H9 (cell line): ENCODE measurements at regions not wholly inside any gene's neighbourhood (a gene's known extent, or its start where the extent isn't known, plus 50 kb on each side); places are given as distances from the start of the nearest gene placed in this dataset.

Experiments used
- DNase-seq: peaks from one replicate; pipeline ENCODE4 v3.0.0-alpha.2; 2017
- H2AFZ ChIP-seq: one replicate; pipeline ENCODE4 v1.6.1; 2013; ENCODE audit warnings: mild to moderate bottlenecking, low read length, control low read depth, moderate library complexity
- H2AK5ac ChIP-seq: 2 replicates; pipeline ENCODE4 v1.6.1; 2013; ENCODE audit warnings: low read length, control low read depth, mixed read lengths; ENCODE audit not compliant: insufficient read length
- H2BK120ac ChIP-seq: one replicate; pipeline ENCODE4 v1.6.1; 2013; ENCODE audit warnings: low read depth, mild to moderate bottlenecking, low read length, control low read depth, inconsistent platforms; ENCODE audit not compliant: poor library complexity, severe bottlenecking
- H2BK12ac ChIP-seq: 2 replicates; pipeline ENCODE4 v1.6.1; 2013; ENCODE audit warnings: low read length, control low read depth, mixed read lengths, low read depth; ENCODE audit not compliant: insufficient read length
- H2BK15ac ChIP-seq: 2 replicates; pipeline ENCODE4 v1.6.1; 2013; ENCODE audit warnings: low read depth, low read length, control low read depth
- H2BK20ac ChIP-seq: one replicate; pipeline ENCODE4 v1.6.1; 2013; ENCODE audit warnings: low read depth, mild to moderate bottlenecking, low read length, control low read depth, inconsistent platforms; ENCODE audit not compliant: poor library complexity, severe bottlenecking
- H2BK5ac ChIP-seq: 2 replicates; pipeline ENCODE4 v1.6.1; 2013; ENCODE audit warnings: low read length, control low read depth, mixed read lengths; ENCODE audit not compliant: insufficient read length
- H3K14ac ChIP-seq: 2 replicates; pipeline ENCODE4 v1.6.1; 2013; ENCODE audit warnings: low read length, control low read depth; ENCODE audit not compliant: insufficient read depth
- H3K18ac ChIP-seq: 2 replicates; pipeline ENCODE4 v1.6.1; 2013; ENCODE audit warnings: low read depth, mild to moderate bottlenecking, mixed read lengths, low read length, control low read depth; ENCODE audit not compliant: insufficient read length
- H3K23ac ChIP-seq: 2 replicates; pipeline ENCODE4 v1.6.1; 2013; ENCODE audit warnings: low read length, control low read depth, mixed read lengths, low read depth; ENCODE audit not compliant: insufficient read length
- H3K23me2 ChIP-seq: 2 replicates; pipeline ENCODE4 v1.6.1; 2013; ENCODE audit warnings: low read depth, mild to moderate bottlenecking, mixed read lengths, low read length, control low read depth; ENCODE audit not compliant: insufficient read length, poor library complexity, severe bottlenecking
- H3K27ac ChIP-seq: 2 replicates; pipeline ENCODE4 v1.5.1; 2013; ENCODE audit warnings: low read length, control low read depth, mixed read lengths, low read depth; ENCODE audit not compliant: insufficient read length
- H3K27me3 ChIP-seq: 2 replicates; pipeline ENCODE4 v1.6.1; 2013; ENCODE audit warnings: low read length, control low read depth, inconsistent platforms; ENCODE audit not compliant: insufficient read depth
- H3K4ac ChIP-seq: 2 replicates; pipeline ENCODE4 v1.6.1; 2013; ENCODE audit warnings: low read depth, mild to moderate bottlenecking, control low read depth, inconsistent platforms, low read length, moderate library complexity
- H3K4me1 ChIP-seq: 2 replicates; pipeline ENCODE4 v1.6.1; 2013; ENCODE audit warnings: low read length, control low read depth, inconsistent platforms; ENCODE audit not compliant: insufficient read depth
- H3K4me2 ChIP-seq: 2 replicates; pipeline ENCODE4 v1.6.1; 2013; ENCODE audit warnings: low read length, control low read depth, mixed read lengths; ENCODE audit not compliant: insufficient read length, insufficient read depth
- H3K56ac ChIP-seq: 2 replicates; pipeline ENCODE4 v1.6.1; 2013; ENCODE audit warnings: low read depth, mild to moderate bottlenecking, mixed read lengths, low read length, control low read depth; ENCODE audit not compliant: insufficient read length
- H3K79me1 ChIP-seq: 2 replicates; pipeline ENCODE4 v1.6.1; 2013; ENCODE audit warnings: low read depth, mild to moderate bottlenecking, moderate library complexity, low read length, control low read depth, inconsistent platforms; ENCODE audit not compliant: insufficient read depth, poor library complexity, severe bottlenecking
- H3K79me2 ChIP-seq: 2 replicates; pipeline ENCODE4 v1.6.1; 2013; ENCODE audit warnings: low read length, control low read depth, inconsistent platforms; ENCODE audit not compliant: insufficient read depth
- H3K9ac ChIP-seq: 2 replicates; pipeline ENCODE4 v1.6.1; 2013; ENCODE audit warnings: low read length, control low read depth, mixed read lengths; ENCODE audit not compliant: insufficient read length; ENCODE audit errors: extremely low read depth
- H3K9me3 ChIP-seq: one replicate; pipeline ENCODE4 v1.6.1; 2013; ENCODE audit warnings: low read depth, low read length, inconsistent platforms; ENCODE audit not compliant: control insufficient read depth
- H3T11ph ChIP-seq: one replicate; pipeline ENCODE4 v1.6.1; 2013; ENCODE audit warnings: mild to moderate bottlenecking, low read length, control low read depth, inconsistent platforms
- H4K20me1 ChIP-seq: one replicate; pipeline ENCODE4 v1.6.1; 2013; ENCODE audit not compliant: control insufficient read depth, insufficient read length, insufficient read depth
- H4K5ac ChIP-seq: 2 replicates; pipeline ENCODE4 v1.6.1; 2013; ENCODE audit warnings: low read depth, mild to moderate bottlenecking, mixed read lengths, low read length, control low read depth; ENCODE audit not compliant: insufficient read length
- H4K8ac ChIP-seq: replicated peaks from 2 replicates; pipeline ENCODE4 v1.6.1; 2013; ENCODE audit warnings: low read length, control low read depth, mixed read lengths, low read depth; ENCODE audit not compliant: insufficient read length
- H4K91ac ChIP-seq: 2 replicates; pipeline ENCODE4 v1.6.1; 2013; ENCODE audit warnings: low read depth, mild to moderate bottlenecking, moderate library complexity, mixed read lengths, low read length, control low read depth; ENCODE audit not compliant: insufficient read length
- H3K27ac Mint-ChIP-seq, 3 experiments: 2 replicates in 2 of 3; 3 replicates in 1 of 3; pipeline ENCODE4 v1.8.0; 2020 to 2021; ENCODE audit warnings: mixed read lengths in 3 of 3, mild to moderate bottlenecking in 1 of 3, moderate library complexity in 1 of 3
- H3K27me3 Mint-ChIP-seq: 2 replicates; pipeline ENCODE4 v1.8.0; 2021; ENCODE audit warnings: low read depth, mild to moderate bottlenecking, moderate library complexity, mixed read lengths
- H3K36me3 Mint-ChIP-seq, 3 experiments: 2 replicates in 2 of 3; 3 replicates in 1 of 3; pipeline ENCODE4 v1.8.0; 2020 to 2021; ENCODE audit warnings: low read depth in 3 of 3, mixed read lengths in 3 of 3; ENCODE audit not compliant: insufficient read depth in 1 of 3
- H3K4me1 Mint-ChIP-seq, 2 experiments: 2 replicates each; pipeline ENCODE4 v1.8.0; 2020; ENCODE audit warnings: mixed read lengths in 2 of 2
- H3K4me3 Mint-ChIP-seq, 2 experiments: 2 replicates in 1 of 2; 3 replicates in 1 of 2; pipeline ENCODE4 v1.8.0; 2020 to 2021; ENCODE audit warnings: mild to moderate bottlenecking in 2 of 2, mixed read lengths in 2 of 2, moderate library complexity in 1 of 2
- H3K9me3 Mint-ChIP-seq, 2 experiments: 2 replicates in 1 of 2; 3 replicates in 1 of 2; pipeline ENCODE4 v1.8.0; 2020; ENCODE audit warnings: mild to moderate bottlenecking in 2 of 2, mixed read lengths in 2 of 2, moderate library complexity in 1 of 2
- CTCF ChIP-seq: fragments of 200-600 bp; sonication (generic); conservative IDR thresholded peaks from 3 replicates; pipeline ENCODE4 v1.8.0; 2021; ENCODE audit warnings: antibody characterized with exemption, mild to moderate bottlenecking
- WGBS: extraction: QIAGEN DNeasy Blood & Tissue Kit; methylation state at CpG from one replicate; pipeline ENCODE4 v1.1.7; 2013; ENCODE audit warnings: missing lambda C conversion rate, low lambda C conversion rate, mixed read lengths; ENCODE audit not compliant: insufficient read length; ENCODE audit errors: extremely low coverage; 5-methylcytosine and 5-hydroxymethylcytosine counted together

DNA sequence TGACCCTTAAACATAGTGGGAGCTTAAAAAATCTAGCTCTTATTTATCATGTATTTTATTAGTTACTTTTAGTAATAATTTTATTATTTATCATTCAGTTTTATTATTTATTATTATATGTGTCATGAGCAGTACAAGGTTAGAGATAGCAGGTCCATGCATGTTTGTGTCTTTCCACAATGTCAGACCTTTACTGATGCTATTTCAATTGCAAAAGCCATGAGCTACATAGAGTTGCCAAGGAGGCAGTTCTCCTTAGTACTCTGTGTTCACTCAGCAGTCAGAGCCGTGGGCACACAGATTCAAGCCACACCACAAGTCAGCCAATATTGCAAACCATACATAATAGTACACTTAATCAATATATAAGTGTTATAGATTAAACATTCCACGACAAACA lies 157.9 kb upstream of the NTRK2 start:
- Histone ChIP-seq H3K18ac (no peak overlapping the region), H4K20me1 (no peaks in the 10 kb centered on the region), H2AK5ac (no peak overlapping the region), H3K56ac (no peak overlapping the region), H2BK5ac (no peak overlapping the region), H4K5ac (no peak overlapping the region), H3T11ph (no peak overlapping the region), H3K23me2 (no peaks in the 10 kb centered on the region), H4K91ac (no peak overlapping the region), H3K27me3 (no peaks in the 10 kb centered on the region), H3K4me1 (no peaks in the 10 kb centered on the region), H3K4ac (no peak overlapping the region), H3K4me2 (no peak overlapping the region), H3K14ac (no peak overlapping the region), H3K9me3 (no peaks in the 10 kb centered on the region), H3K79me1 (no peaks in the 10 kb centered on the region), H4K8ac (no peak overlapping the region), H2BK120ac (no peak overlapping the region), H3K27ac (no peak overlapping the region), H2BK20ac (no peak overlapping the region), H3K9ac (no peak overlapping the region), H3K79me2 (no peaks in the 10 kb centered on the region), H2AFZ (no peak overlapping the region), H3K23ac (no peak overlapping the region), H2BK12ac (no peak overlapping the region), H2BK15ac (no peak overlapping the region)
- Mint-ChIP-seq H3K4me1 (no peaks in the 10 kb centered on the region), H3K27ac (no peak overlapping the region), H3K4me3 (no peak overlapping the region), H3K27me3 (no peaks in the 10 kb centered on the region), H3K9me3 (peaks cover 6 to 14% of the 10 kb centered on the region in 2 experiments; a peak in 4 of 5 replicates), H3K36me3 (peaks cover 2 to 7% (median 3%) of the 10 kb centered on the region in 3 experiments; a peak in 3 of 7 replicates)
- TF ChIP-seq CTCF: no peak
- WGBS: no CpG with 5 or more reads among the region's 2 CpGs
- no peak for DNase-seq
